H1 (cell line): ENCODE measurements at regions not wholly inside any gene's neighbourhood (a gene's known extent, or its start where the extent isn't known, plus 50 kb on each side); places are given as distances from the start of the nearest gene placed in this dataset.

Experiments
- CTCF ChIA-PET: fragments of 300-600 bp; sonication (Branson Sonifier 250); formaldehyde crosslinking; loops from one replicate; lab custom pipeline; 2021; ENCODE audit not compliant: partially characterized antibody; lab: Charles Lee
- POLR2A ChIA-PET: fragments of 300-600 bp; sonication (Branson Sonifier 250); formaldehyde crosslinking; loops from one replicate; lab custom pipeline; 2021; ENCODE audit warnings: inconsistent platforms; ENCODE audit not compliant: partially characterized antibody; lab: Charles Lee
- DNase-seq, 2 experiments: peaks; one replicate each; pipeline versions ENCODE4 v3.0.0 to v3.0.0-alpha.2; 2010 to 2022; ENCODE audit warnings: low spot score in 2 of 2, low read depth in 1 of 2, mixed read lengths in 1 of 2
- FAIRE-seq: peaks from 2 replicates; lab custom pipeline; 2011; peaks lifted over from hg19 to GRCh38; lab: Jason Lieb, UNC
- H2AFZ ChIP-seq: 2 replicates; pipeline ENCODE4 v1.8.1; 2012; ENCODE audit warnings: low read length, inconsistent platforms
- H2AK5ac ChIP-seq: 2 replicates; pipeline ENCODE4 v1.6.1; 2013; ENCODE audit warnings: low read depth, low read length
- H2BK120ac ChIP-seq: replicated peaks from 2 replicates; pipeline ENCODE3; 2013; ENCODE audit warnings: low read depth, low read length, inconsistent platforms
- H2BK12ac ChIP-seq: 2 replicates; pipeline ENCODE4 v1.6.1; 2013; ENCODE audit warnings: low read depth, low read length
- H2BK15ac ChIP-seq: 2 replicates; pipeline ENCODE4 v1.6.1; 2013; ENCODE audit warnings: low read length
- H2BK20ac ChIP-seq: 2 replicates; pipeline ENCODE4 v1.6.1; 2013; ENCODE audit warnings: low read length
- H2BK5ac ChIP-seq: 2 replicates; pipeline ENCODE4 v1.6.1; 2013; ENCODE audit warnings: low read depth, low read length
- H3K14ac ChIP-seq: 2 replicates; pipeline ENCODE4 v1.6.1; 2013; ENCODE audit warnings: inconsistent platforms; ENCODE audit not compliant: insufficient read length
- H3K18ac ChIP-seq: 2 replicates; pipeline ENCODE4 v1.6.1; 2013; ENCODE audit warnings: low read length; ENCODE audit errors: extremely low read depth
- H3K23ac ChIP-seq: 2 replicates; pipeline ENCODE4 v1.6.1; 2013; ENCODE audit warnings: inconsistent platforms; ENCODE audit not compliant: insufficient read length
- H3K23me2 ChIP-seq: 2 replicates; pipeline ENCODE4 v1.6.1; 2013; ENCODE audit warnings: low read depth, low read length
- H3K27ac ChIP-seq: 2 replicates; pipeline ENCODE4 v1.6.1; 2011; ENCODE audit warnings: low read depth, low read length, inconsistent platforms
- H3K27me3 ChIP-seq, 4 experiments: replicated peaks in 1 of 4; 1 replicate in 1 of 4; 2 replicates in 3 of 4; pipeline versions ENCODE4 v1.6.1 to v1.8.1; 2011 to 2013; ENCODE audit warnings: low read length in 3 of 4, mild to moderate bottlenecking in 3 of 4, inconsistent platforms in 2 of 4, mixed read lengths in 2 of 4, moderate library complexity in 1 of 4; ENCODE audit not compliant: control insufficient read depth in 3 of 4, insufficient read depth in 3 of 4; ENCODE audit errors: extremely low read depth in 1 of 4
- H3K36me3 ChIP-seq, 4 experiments: 2 replicates each; pipeline versions ENCODE4 v1.6.1 to v1.8.1; 2011 to 2013; ENCODE audit warnings: mild to moderate bottlenecking in 4 of 4, low read length in 3 of 4, moderate library complexity in 2 of 4, control low read depth in 1 of 4, inconsistent platforms in 1 of 4; ENCODE audit not compliant: insufficient read depth in 4 of 4, control insufficient read depth in 2 of 4
- H3K4ac ChIP-seq: replicated peaks from 2 replicates; pipeline ENCODE3; 2013; ENCODE audit warnings: low read length, low read depth, mixed read lengths, inconsistent platforms; ENCODE audit not compliant: insufficient read length
- H3K4me1 ChIP-seq, 4 experiments: replicated peaks in 1 of 4; 1 replicate in 1 of 4; 2 replicates in 3 of 4; pipeline versions ENCODE4 v1.6.1 to v1.8.1; 2011 to 2013; ENCODE audit warnings: low read length in 3 of 4, inconsistent platforms in 2 of 4, mixed read lengths in 1 of 4; ENCODE audit not compliant: insufficient read depth in 4 of 4, control insufficient read depth in 3 of 4
- H3K4me2 ChIP-seq, 2 experiments: 2 replicates each; pipeline versions ENCODE4 v1.6.1 to v1.8.1; 2011 to 2013; ENCODE audit warnings: low read depth in 2 of 2, low read length in 2 of 2, control low read depth in 1 of 2, inconsistent platforms in 1 of 2, mild to moderate bottlenecking in 1 of 2; ENCODE audit not compliant: insufficient read depth in 1 of 2
- H3K4me3 ChIP-seq, 4 experiments: fragments of 200-600, 300-600 bp in 1 of 4; sonication (generic), shearing (Covaris generic), sonication (Bioruptor Twin) in 1 of 4; 2 replicates each; pipeline versions ENCODE4 v1.5.1 to v1.8.1; 2011 to 2016; ENCODE audit warnings: low read length in 4 of 4, low read depth in 3 of 4, control low read depth in 2 of 4, inconsistent platforms in 2 of 4, mild to moderate bottlenecking in 2 of 4, mixed read lengths in 1 of 4, moderate library complexity in 1 of 4; ENCODE audit not compliant: insufficient read depth in 2 of 4; ENCODE audit errors: extremely low read depth in 1 of 4
- H3K56ac ChIP-seq: replicated peaks from 2 replicates; pipeline ENCODE3; 2013; ENCODE audit warnings: low read depth, mild to moderate bottlenecking, mixed read lengths, low read length, inconsistent platforms; ENCODE audit not compliant: insufficient read length
- H3K79me1 ChIP-seq: 2 replicates; pipeline ENCODE4 v1.6.1; 2013; ENCODE audit warnings: low read depth, low read length, control low read depth
- H3K79me2 ChIP-seq, 2 experiments: 2 replicates each; pipeline versions ENCODE4 v1.6.1 to v1.8.1; 2012 to 2013; ENCODE audit warnings: low read length in 2 of 2, mild to moderate bottlenecking in 2 of 2, inconsistent platforms in 1 of 2; ENCODE audit not compliant: insufficient read depth in 2 of 2, control insufficient read depth in 1 of 2
- H3K9ac ChIP-seq, 4 experiments: replicated peaks in 1 of 4; 1 replicate in 1 of 4; 2 replicates in 3 of 4; pipeline versions ENCODE4 v1.6.1 to v1.8.1; 2011 to 2013; ENCODE audit warnings: low read depth in 3 of 4, low read length in 3 of 4, control low read depth in 2 of 4, mild to moderate bottlenecking in 2 of 4, moderate library complexity in 2 of 4, inconsistent platforms in 1 of 4; ENCODE audit errors: extremely low read depth in 1 of 4
- H3K9me3 ChIP-seq, 2 experiments: 2 replicates each; pipeline versions ENCODE4 v1.6.1 to v1.8.1; 2012 to 2013; ENCODE audit warnings: mild to moderate bottlenecking in 2 of 2, moderate library complexity in 2 of 2, control low read depth in 1 of 2, inconsistent platforms in 1 of 2, low read depth in 1 of 2, low read length in 1 of 2, mixed read lengths in 1 of 2; ENCODE audit not compliant: insufficient read depth in 2 of 2
- H4K20me1 ChIP-seq, 2 experiments: replicated peaks in 1 of 2; 2 replicates each; pipeline versions ENCODE3 to v1.8.1; 2011 to 2013; ENCODE audit warnings: inconsistent platforms in 2 of 2, low read length in 2 of 2, mild to moderate bottlenecking in 1 of 2; ENCODE audit not compliant: insufficient read depth in 2 of 2, control insufficient read depth in 1 of 2
- H4K5ac ChIP-seq: 2 replicates; pipeline ENCODE4 v1.6.1; 2013; ENCODE audit warnings: low read length, low read depth, mixed read lengths, inconsistent platforms; ENCODE audit not compliant: insufficient read length
- H4K8ac ChIP-seq: 2 replicates; pipeline ENCODE4 v1.8.0; 2013; ENCODE audit warnings: mild to moderate bottlenecking, moderate library complexity, low read length, inconsistent platforms; ENCODE audit not compliant: insufficient read depth; ENCODE audit errors: extremely low read depth
- H4K91ac ChIP-seq: replicated peaks from 2 replicates; pipeline ENCODE3; 2013; ENCODE audit warnings: low read length, mixed read lengths, inconsistent platforms; ENCODE audit not compliant: insufficient read length
- BCL11A ChIP-seq, 2 experiments: IDR thresholded peaks; one replicate each; pipeline ENCODE4 v1.6.1; 2011; ENCODE audit warnings: low read depth in 2 of 2, low read length in 2 of 2, mild to moderate bottlenecking in 2 of 2
- E2F6 ChIP-seq: IDR thresholded peaks from 2 replicates; pipeline ENCODE4 v1.6.1; 2012; ENCODE audit warnings: inconsistent platforms
- HDAC2 ChIP-seq, 2 experiments: fragments of 300-600 bp in 1 of 2; sonication (generic) in 1 of 2; IDR thresholded peaks; 2 replicates each; pipeline ENCODE4 v1.6.1; 2011 to 2012; ENCODE audit warnings: low read depth in 2 of 2, low read length in 2 of 2, mild to moderate bottlenecking in 2 of 2, moderate library complexity in 2 of 2, borderline replicate concordance in 1 of 2, inconsistent platforms in 1 of 2
- HDAC6 ChIP-seq: IDR thresholded peaks from one replicate; pipeline ENCODE4 v1.7.1; 2012; ENCODE audit warnings: low read depth, mild to moderate bottlenecking, inconsistent platforms, low read length, moderate library complexity
- POLR2AphosphoS5 ChIP-seq: IDR thresholded peaks from 2 replicates; pipeline ENCODE4 v1.6.1; 2011; ENCODE audit warnings: low read depth, low read length
- SIN3A ChIP-seq, 2 experiments: IDR thresholded peaks in 1 of 2; conservative IDR thresholded peaks in 1 of 2; 2 replicates each; pipeline ENCODE4 v1.6.1; 2011 to 2012; ENCODE audit warnings: low read length in 2 of 2, improper control_type of control experiment in 1 of 2, low read depth in 1 of 2, mild to moderate bottlenecking in 1 of 2
- SIX5 ChIP-seq: IDR thresholded peaks from 2 replicates; pipeline ENCODE4 v1.6.1; 2011; ENCODE audit warnings: mild to moderate bottlenecking, low read depth, low read length
- YY1 ChIP-seq: IDR thresholded peaks from 2 replicates; pipeline ENCODE4 v1.6.1; 2011; ENCODE audit warnings: low read depth, mild to moderate bottlenecking, low read length
- WGBS, 2 experiments: shearing (Covaris generic) in 1 of 2; methylation state at CpG; one replicate each; pipeline versions ENCODE4 v1.1.6 to v1.1.7; 2013 to 2015; ENCODE audit warnings: low lambda C conversion rate in 2 of 2, mixed read lengths in 2 of 2, inconsistent platforms in 1 of 2, low coverage in 1 of 2, missing lambda C conversion rate in 1 of 2; ENCODE audit not compliant: insufficient replicate concordance in 2 of 2, insufficient coverage in 1 of 2, insufficient read length in 1 of 2; ENCODE audit errors: extremely low coverage in 1 of 2, missing lambda C conversion rate in 1 of 2; 5-methylcytosine and 5-hydroxymethylcytosine counted together
- TF ChIP-seq, protein P1 (sequence below): IDR thresholded peaks from 2 replicates; pipeline ENCODE4 v1.6.1; 2012; ENCODE audit warnings: low read length, inconsistent platforms

GRCh38 chr7:426510-426909 lies 93.1 kb downstream of the PDGFA start:
- Histone ChIP-seq H2BK20ac (0 out of 2 replicates have a peak overlapping the region, but pooled peaks have one; percentile 13), H2BK12ac (peak overlapping the region; percentile 68; the same call in 1 of the 2 replicates), H4K5ac (no peak overlapping the region), H3K36me3 (no peaks in the 10 kb centered on the region), H4K20me1 (no peaks in the 10 kb centered on the region), H3K4me2 (no peak overlapping the region), H3K4me1 (peaks cover 0 to 10% (median 2%) of the 10 kb centered on the region in 4 experiments; a peak in 3 of 7 replicates), H3K79me2 (no peaks in the 10 kb centered on the region), H3K9me3 (no peaks in the 10 kb centered on the region), H3K23ac (no peak overlapping the region), H4K91ac (peak overlapping the region; percentile 40), H3K56ac (no peak overlapping the region), H2AFZ (no peak overlapping the region), H2BK15ac (0 out of 2 replicates have a peak overlapping the region, but pooled peaks have one; percentile 72), H3K79me1 (0 out of 2 replicates have a peak, but pooled peaks cover 2% of the 10 kb centered on the region), H2AK5ac (no peak overlapping the region), H3K23me2 (no peaks in the 10 kb centered on the region), H2BK120ac (no peak overlapping the region), H3K4me3 (no peak overlapping the region), H3K9ac (no peak overlapping the region), H3K27ac (no peak overlapping the region), H3K4ac (no peak overlapping the region), H3K18ac (peak overlapping the region; percentile 32), H2BK5ac (no peak overlapping the region), H4K8ac (no peak overlapping the region), H3K27me3 (no peaks in the 10 kb centered on the region; a peak in 1 of 7 replicates), H3K14ac (no peak overlapping the region)
- POLR2A ChIA-PET, result no interaction called here
- CTCF ChIA-PET, result interaction anchor here (0.8 to 1.5 kb wide), 2 partner anchors 11 to 82 kb away, joined by 3 to 4 read pairs; no protein-coding TSS in a partner anchor
- DNase-seq (no peak), FAIRE-seq (no peak)
- WGBS, 2 experiments, result 95% methylated on average over 9 of the region's 12 CpGs; no CpG with 5 or more reads in 1 of the 2 experiments
- TF ChIP-seq SIN3A (conservative IDR thresholded peaks at IDR 0.05 in 1 of 2, IDR thresholded peaks at IDR 0.05 in 1 of 2; ENCODE audit: low read depth in 1 of 2, low read length in 2 of 2) (no peak), E2F6 (no peak), POLR2AphosphoS5 (no peak), YY1 (no peak), BCL11A (IDR thresholded peaks at IDR 0.05; ENCODE audit: low read depth in 2 of 2, low read length in 2 of 2) (no peak), HDAC2 (IDR thresholded peaks at IDR 0.05; ENCODE audit: borderline replicate concordance in 1 of 2, low read depth in 2 of 2, low read length in 2 of 2) (no peak), SIX5 (no peak), HDAC6 (no peak)
- TF ChIP-seq, protein P1, sequence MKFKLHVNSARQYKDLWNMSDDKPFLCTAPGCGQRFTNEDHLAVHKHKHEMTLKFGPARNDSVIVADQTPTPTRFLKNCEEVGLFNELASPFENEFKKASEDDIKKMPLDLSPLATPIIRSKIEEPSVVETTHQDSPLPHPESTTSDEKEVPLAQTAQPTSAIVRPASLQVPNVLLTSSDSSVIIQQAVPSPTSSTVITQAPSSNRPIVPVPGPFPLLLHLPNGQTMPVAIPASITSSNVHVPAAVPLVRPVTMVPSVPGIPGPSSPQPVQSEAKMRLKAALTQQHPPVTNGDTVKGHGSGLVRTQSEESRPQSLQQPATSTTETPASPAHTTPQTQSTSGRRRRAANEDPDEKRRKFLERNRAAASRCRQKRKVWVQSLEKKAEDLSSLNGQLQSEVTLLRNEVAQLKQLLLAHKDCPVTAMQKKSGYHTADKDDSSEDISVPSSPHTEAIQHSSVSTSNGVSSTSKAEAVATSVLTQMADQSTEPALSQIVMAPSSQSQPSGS, result no peak
